ENCODE measurements at regions not wholly inside any gene's neighbourhood (a gene's known extent, or its start where the extent isn't known, plus 50 kb on each side); places are given as distances from the start of the nearest gene placed in this dataset.

DNA sequence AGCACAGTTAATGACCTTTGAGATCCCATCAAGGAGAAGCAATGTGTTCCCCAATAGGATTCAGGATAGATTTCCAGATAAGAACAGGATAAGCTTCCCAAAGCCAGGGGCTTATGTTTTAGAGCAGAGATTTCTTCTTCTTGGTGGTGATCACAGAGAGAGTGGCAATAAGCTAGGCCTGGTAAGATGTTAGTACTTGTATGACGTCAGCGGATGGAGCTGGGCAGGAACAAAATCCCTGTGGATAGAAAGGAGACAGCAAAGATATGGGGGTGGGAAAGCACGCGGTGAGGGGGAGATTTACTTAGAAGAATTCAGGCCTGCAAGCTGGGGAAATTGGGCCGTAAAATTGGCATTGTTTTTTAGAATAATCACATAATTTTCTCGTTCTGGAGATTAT lies 323.0 kb downstream of the MTX2 start:
- DNase-seq (ENCODE audit: low read depth in 2 of 3, low spot score in 2 of 3): no peak

DNA sequence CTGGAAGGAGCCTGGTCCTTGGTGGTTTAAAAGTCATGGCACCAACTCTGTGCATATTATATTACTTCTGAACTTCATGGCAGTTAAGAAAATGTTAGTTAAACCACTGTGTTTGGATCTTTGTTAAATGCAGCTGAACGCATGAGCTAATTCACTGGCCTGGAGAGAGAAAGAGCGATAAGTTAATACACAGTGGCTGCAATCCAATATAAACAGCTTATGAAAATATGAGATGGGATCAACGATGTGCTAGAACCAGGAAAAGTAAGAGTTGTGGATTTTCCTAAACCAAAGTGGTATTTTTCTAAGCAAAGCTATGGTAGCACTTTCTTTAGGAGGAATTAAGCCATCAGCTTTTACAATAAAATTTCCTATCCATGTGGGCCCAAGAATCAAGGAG lies 326.7 kb downstream of the MTX2 start:
- no peak for DNase-seq (ENCODE audit: low read depth in 2 of 3, low spot score in 2 of 3)

- DNase-seq (ENCODE audit: low read depth in 2 of 3, low spot score in 2 of 3): no peak
These were observed 328.7 kb downstream of the MTX2 start for GRCh38 chr2:176597916-176598315.

DNA sequence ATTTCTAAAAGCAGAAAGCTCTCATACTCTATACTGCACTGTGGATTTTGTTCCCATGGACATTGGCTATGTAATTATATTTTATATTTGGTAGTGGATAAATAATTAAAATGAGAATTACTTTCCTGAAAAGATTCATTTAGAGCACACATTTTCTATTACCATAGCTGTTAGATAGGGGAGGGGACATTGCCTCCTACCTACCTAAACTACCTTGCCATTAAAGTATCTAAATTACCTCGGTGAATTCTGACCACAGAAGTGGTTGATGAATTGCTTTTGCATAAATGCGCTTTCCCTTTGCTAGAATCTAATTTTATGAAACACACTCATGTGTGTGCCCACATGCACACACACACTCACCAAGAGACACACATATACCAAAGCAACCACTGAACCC lies 329.1 kb downstream of the MTX2 start:
- DNase-seq (ENCODE audit: low read depth in 2 of 3, low spot score in 2 of 3): no peak

- DNase-seq (ENCODE audit: low read depth in 2 of 3, low spot score in 2 of 3): no peak
These were observed 330.7 kb downstream of the MTX2 start for GRCh38 chr2:176599796-176600485.

GRCh38 chr2:176601066-176601465 lies 331.8 kb downstream of the MTX2 start:
- no peak for DNase-seq (ENCODE audit: low read depth in 2 of 3, low spot score in 2 of 3)

DNA sequence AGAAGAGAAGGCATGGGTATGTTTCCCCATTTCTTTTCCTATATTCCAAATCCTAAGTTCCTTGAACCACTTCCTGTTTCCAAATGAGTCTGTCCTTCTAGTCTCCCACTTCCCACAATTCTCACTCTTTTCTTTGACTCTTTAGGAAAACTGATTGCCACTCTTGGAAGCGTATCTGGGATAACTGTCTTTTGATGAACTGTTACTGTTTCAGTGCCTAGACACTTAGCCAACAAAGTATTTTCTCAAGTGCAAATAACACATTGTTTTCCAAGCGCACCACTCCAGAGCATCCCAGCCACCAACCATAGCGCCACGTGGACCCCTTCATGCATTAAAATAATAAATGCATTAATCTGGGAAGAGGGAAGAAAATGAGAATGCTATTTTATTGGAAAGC lies 342.8 kb downstream of the MTX2 start:
- DNase-seq (ENCODE audit: low read depth in 2 of 3, low spot score in 2 of 3): no peak

DNA sequence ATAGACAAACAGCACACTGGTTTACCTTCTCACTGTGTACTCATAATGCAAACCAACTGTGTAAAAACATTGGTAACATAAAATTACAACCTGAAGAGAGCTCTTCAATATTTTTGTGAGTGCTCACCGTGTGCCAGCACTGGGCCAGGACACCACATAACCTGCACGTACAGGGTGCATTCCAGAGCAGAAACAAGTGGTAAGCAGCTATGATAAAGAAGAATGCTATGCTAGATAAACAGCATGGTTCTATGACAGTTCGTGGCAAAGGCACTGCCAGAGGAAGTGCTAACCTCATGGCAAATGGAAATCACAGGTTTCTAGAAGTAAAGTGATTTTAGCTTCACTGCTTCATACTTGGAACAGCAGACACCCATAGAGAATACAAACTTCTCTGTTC lies 343.5 kb downstream of the MTX2 start:
- no peak for DNase-seq (ENCODE audit: low read depth in 2 of 3, low spot score in 2 of 3)

DNA sequence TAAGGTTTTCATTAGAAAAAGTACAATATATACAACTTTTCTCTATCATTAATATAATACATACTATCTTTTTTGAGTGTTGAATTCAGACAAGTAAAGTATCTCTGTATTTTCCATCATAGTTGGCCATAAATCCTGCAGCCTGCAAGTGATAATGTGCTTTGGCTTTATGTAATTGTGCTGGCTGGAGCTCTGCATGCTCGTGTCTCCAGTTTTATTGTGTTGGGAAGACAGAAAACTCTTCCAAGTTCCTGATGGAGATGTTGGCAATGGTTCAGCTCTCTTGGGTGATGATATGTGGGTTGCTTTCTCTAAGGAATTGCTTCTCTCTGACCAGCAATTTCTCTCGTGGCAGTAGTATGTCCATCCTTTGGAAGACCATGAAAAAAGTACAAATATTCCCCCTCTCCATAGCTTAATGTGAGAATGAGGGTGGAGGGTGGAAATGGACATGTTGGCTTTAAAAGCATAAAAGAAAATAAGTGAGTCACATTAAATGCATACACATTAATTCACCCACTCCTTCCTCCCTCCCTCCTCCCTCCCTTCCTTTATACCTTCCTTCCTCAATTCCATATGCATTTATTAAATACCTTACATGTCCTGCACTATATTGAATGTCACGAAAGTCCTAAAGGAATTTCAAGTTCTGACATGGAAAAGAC lies 344.2 kb downstream of the MTX2 start:
- no peak for DNase-seq (ENCODE audit: low read depth in 2 of 3, low spot score in 2 of 3)

DNA sequence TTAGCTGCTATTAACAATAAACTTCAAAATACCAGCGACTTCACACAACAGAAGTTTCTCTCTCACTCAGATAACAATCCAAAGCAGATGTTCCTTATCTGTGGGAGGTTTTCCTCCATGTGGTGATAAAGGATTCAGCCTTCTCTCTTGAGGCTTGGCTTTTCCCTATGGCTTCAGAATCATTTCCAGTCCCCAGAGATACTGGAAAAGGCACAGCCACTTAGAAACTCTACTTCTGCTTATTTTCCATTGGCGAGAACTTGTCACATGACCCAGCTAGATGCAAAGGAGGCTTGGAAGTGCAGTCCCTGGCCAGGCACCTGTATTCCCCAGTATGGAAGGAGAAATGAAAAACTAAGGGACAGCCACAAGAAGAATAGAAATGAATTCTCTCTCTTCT lies 344.8 kb downstream of the MTX2 start:
- DNase-seq (ENCODE audit: low read depth in 2 of 3, low spot score in 2 of 3): no peak

- no peak for DNase-seq (ENCODE audit: low read depth in 2 of 3, low spot score in 2 of 3)
These were observed 345.7 kb downstream of the MTX2 start for GRCh38 chr2:176614930-176615329.

- no peak for DNase-seq (ENCODE audit: low read depth in 2 of 3, low spot score in 2 of 3)
These were observed 350.3 kb downstream of the MTX2 start for GRCh38 chr2:176619504-176619903.

GRCh38 chr2:176621350-176621749 lies 352.1 kb downstream of the MTX2 start:
- no peak for DNase-seq (ENCODE audit: low read depth in 2 of 3, low spot score in 2 of 3)

- no peak for DNase-seq (ENCODE audit: low read depth in 2 of 3, low spot score in 2 of 3)
These were observed 353.6 kb downstream of the MTX2 start for GRCh38 chr2:176622792-176623191.

GRCh38 chr2:176626796-176627195 lies 357.6 kb downstream of the MTX2 start:
- DNase-seq (ENCODE audit: low read depth in 2 of 3, low spot score in 2 of 3): no peak

- DNase-seq (ENCODE audit: low read depth in 2 of 3, low spot score in 2 of 3): no peak
These were observed 359.2 kb downstream of the MTX2 start for GRCh38 chr2:176628438-176628837.

DNA sequence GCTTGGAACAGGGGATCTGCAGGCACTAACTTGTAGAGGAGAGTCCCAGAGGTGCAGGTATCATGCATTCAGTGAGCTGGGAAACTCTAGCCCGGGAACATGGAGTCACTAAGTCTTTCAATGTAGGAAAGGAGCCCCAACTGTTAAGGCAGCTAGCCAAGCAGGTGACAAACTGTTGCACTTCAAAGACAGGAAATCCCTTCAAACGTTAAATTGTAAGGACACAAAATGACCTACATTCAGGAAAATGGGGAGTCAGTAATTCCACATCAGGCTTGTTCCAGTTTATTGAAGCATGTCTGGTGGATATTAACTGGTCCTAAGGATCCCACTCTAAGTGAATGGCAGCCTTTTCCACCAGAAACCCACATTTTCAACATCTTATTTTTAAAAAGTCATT lies 364.5 kb downstream of the MTX2 start:
- no peak for DNase-seq (ENCODE audit: low read depth in 2 of 3, low spot score in 2 of 3)

DNA sequence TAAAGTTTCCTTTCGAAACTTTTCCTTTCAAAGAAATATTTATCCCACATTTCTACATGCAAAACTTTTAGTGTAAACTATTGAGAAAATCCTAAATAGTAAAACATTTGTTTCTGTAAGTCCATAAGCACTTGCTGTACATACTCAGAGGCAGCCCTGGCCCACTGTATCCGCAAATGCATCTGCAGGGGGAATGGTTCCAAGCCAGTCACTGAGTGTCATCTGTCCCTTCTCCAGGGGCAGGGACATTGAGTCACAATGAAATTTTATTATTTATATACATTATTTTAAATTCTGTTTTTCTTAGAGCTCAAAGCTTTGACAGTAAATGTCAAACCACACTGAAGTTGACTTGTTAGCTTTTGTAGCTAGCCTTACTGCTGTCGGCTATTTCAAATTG lies 367.2 kb downstream of the MTX2 start:
- DNase-seq (ENCODE audit: low read depth in 2 of 3, low spot score in 2 of 3): no peak

DNA sequence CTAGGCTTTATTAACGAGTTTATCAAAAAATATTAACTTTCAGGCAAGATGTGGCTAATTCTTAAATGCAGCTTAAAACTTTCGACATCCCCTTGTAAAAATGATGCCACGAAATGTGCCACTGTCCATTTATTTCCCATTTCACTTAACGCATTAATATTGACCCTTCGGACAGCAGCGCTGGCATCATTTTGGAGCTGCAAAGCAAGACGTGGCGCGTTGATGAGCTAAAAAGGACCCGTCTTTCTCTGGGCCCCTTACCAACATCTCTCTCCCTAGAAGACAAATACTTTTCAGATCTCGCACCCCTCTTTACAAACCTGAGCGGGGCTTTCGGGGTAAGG lies 367.9 kb downstream of the MTX2 start:
- no peak for DNase-seq (ENCODE audit: low read depth in 2 of 3, low spot score in 2 of 3)

- DNase-seq (ENCODE audit: low read depth in 2 of 3, low spot score in 2 of 3): no peak
These were observed 368.4 kb downstream of the MTX2 start for GRCh38 chr2:176637486-176638166.

DNA sequence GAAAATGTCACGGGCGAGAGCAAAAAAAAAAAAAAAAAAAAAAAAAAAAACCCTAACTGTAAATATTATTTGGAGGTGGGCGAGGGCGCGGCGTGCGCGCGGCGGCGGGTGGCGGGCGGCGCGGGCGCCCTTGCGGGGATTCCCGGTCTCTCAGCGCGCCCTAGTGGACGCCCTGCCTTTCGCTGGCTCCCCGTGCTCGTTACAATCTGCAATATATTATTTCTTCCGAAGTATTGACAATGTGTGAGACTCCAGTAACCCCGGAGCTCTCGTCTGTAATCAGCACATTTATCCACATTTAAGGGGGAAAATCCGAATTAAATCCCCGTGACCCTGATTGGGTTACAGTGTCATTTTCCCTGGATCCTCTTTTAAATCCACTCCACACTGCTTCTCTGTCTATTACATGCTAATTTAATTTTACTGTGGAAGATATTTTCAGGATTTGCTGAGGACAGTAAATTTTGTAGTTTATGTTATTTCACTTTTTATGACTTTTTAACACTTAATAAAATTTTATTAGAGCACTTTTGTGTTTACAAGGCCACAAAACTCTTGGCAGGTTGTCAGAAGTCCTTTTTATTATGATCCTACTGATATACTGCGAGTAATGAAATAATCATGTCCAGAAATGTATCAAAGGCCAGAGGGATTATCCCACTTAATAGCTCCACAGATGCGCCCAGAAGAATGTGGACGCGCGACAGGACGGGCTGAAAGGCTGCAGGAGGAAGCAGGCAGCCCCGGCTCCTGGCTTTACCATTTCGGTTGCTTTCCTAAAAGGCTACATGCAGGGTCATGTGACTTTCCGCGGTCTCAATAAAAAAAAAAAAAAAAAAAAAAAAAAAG lies 369.1 kb downstream of the MTX2 start:
- DNase-seq (ENCODE audit: low read depth in 2 of 3, low spot score in 2 of 3): peak; percentile 18 to 68 (median 65)

Measured in hematopoietic multipotent progenitor cell (in vitro differentiated cells).